ENCODE measurements at regions not wholly inside any gene's neighbourhood (a gene's known extent, or its start where the extent isn't known, plus 50 kb on each side); places are given as distances from the start of the nearest gene placed in this dataset.
"Not testable (repeated sequence)": the region's sequence is repeated elsewhere in the genome, so short reads cannot be mapped to it uniquely, and the experiment has no call there.

DNA sequence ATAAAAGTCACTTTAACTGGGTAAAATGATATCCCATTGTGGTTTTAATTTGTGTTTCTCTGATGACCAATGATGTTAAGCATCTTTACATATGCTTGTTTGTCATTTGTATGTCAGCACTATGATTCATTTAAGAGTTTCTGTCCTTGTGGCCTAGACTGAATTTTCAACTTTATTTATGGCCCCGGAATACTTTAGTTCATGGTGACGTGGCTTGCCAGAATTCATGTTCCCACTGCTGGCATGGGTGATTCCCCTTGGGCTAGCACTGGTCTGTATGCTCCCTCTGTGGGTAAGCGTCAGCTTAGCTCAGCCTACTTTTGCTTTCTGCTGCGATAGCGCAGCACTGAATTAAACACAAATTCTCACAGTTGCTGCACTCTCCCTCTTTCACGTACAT, 436.3 kb upstream of the SGO1 start:
- TF ChIP-seq, protein P1, sequence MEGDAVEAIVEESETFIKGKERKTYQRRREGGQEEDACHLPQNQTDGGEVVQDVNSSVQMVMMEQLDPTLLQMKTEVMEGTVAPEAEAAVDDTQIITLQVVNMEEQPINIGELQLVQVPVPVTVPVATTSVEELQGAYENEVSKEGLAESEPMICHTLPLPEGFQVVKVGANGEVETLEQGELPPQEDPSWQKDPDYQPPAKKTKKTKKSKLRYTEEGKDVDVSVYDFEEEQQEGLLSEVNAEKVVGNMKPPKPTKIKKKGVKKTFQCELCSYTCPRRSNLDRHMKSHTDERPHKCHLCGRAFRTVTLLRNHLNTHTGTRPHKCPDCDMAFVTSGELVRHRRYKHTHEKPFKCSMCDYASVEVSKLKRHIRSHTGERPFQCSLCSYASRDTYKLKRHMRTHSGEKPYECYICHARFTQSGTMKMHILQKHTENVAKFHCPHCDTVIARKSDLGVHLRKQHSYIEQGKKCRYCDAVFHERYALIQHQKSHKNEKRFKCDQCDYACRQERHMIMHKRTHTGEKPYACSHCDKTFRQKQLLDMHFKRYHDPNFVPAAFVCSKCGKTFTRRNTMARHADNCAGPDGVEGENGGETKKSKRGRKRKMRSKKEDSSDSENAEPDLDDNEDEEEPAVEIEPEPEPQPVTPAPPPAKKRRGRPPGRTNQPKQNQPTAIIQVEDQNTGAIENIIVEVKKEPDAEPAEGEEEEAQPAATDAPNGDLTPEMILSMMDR (IDR thresholded peaks at IDR 0.05; ENCODE audit: unreplicated experiment): no peak
- no peak for DNase-seq (ENCODE audit: low spot score, unreplicated experiment)
- Mint-ChIP-seq H3K9me3 (ENCODE audit: low read depth) (peaks cover 12% of the 10 kb centered on the region), H3K36me3 (ENCODE audit: insufficient read depth) (no peaks in the 10 kb centered on the region), H3K4me1 (ENCODE audit: low read depth) (no peaks in the 10 kb centered on the region), H3K4me3 (ENCODE audit: low read depth) (no peak overlapping the region), H3K27me3 (no peaks in the 10 kb centered on the region), H3K27ac (no peak overlapping the region)

DNA sequence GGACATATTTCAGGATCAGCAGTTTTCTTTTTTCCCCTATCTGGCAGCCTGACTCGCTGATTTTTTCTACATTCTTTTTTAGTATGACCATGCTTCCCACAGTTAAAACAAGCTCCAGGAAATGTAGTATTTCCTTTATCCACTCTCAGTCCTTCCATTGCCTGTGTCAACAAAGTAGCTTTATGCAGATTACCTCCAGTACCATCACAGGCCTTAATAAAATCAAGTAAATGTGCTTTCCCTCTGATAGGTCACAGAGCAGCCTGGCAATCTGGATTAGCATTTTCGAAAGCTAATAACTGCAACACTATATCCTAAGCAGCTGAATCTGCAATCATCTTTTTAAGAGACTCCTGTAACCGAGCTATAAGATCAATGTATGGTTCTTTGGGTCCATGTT, 432.6 kb upstream of the SGO1 start:
- H3K9me3 Mint-ChIP-seq (ENCODE audit: low read depth): peaks cover 27% of the 10 kb centered on the region
- DNase-seq (ENCODE audit: low spot score, unreplicated experiment); H3K27me3 Mint-ChIP-seq; H3K36me3 Mint-ChIP-seq (ENCODE audit: insufficient read depth); H3K27ac Mint-ChIP-seq; H3K4me3 Mint-ChIP-seq (ENCODE audit: low read depth); H3K4me1 Mint-ChIP-seq (ENCODE audit: low read depth): not testable (repeated sequence)

DNA sequence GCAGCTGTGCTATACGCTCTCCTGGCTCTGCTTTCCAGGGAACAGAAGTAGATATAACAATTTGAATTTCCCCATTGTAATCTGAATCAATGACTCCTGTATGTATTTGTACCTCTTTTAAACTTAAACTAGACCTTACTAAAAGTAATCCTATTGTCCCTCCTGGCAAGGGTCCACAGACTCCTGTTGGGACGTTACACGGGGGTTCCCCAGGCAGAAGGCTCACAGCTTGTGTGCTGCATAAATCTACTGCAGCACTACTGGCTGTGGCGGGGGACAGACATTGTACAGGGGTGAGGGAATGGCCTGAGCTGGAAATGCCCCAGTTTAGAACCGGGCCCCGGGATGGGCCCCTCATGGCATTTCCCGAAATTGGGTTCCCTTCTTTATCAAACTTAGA, 432.2 kb upstream of the SGO1 start:
- DNase-seq (ENCODE audit: low spot score, unreplicated experiment); H3K4me3 Mint-ChIP-seq (ENCODE audit: low read depth); H3K27me3 Mint-ChIP-seq; H3K4me1 Mint-ChIP-seq (ENCODE audit: low read depth); H3K27ac Mint-ChIP-seq; H3K36me3 Mint-ChIP-seq (ENCODE audit: insufficient read depth): not testable (repeated sequence)
- H3K9me3 Mint-ChIP-seq (ENCODE audit: low read depth): peaks cover 29% of the 10 kb centered on the region

DNA sequence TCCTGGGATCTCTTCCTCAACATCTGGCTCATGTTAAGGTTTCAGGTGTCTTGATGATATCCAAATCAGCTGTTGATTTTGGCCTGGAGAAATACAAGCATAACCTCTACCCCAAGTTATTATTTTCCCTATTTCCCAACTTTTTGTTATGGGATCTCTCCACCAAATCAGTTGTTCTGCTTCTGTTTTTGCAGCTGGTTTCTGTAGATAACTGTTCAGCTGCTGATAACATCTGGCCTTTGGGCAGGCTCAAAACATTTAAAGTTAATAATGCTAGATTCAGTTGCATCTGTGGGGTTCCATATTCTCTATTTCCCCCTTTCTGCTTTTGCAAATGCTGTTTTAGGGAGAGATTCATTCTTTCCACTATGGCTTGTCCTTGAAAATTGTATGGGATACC, 430.0 kb upstream of the SGO1 start:
- peaks cover 41% of the 10 kb centered on the region for H3K9me3 Mint-ChIP-seq (ENCODE audit: low read depth)
- not testable (repeated sequence) for H3K4me3 Mint-ChIP-seq (ENCODE audit: low read depth); H3K36me3 Mint-ChIP-seq (ENCODE audit: insufficient read depth); DNase-seq (ENCODE audit: low spot score, unreplicated experiment); H3K4me1 Mint-ChIP-seq (ENCODE audit: low read depth); H3K27ac Mint-ChIP-seq; H3K27me3 Mint-ChIP-seq

DNA sequence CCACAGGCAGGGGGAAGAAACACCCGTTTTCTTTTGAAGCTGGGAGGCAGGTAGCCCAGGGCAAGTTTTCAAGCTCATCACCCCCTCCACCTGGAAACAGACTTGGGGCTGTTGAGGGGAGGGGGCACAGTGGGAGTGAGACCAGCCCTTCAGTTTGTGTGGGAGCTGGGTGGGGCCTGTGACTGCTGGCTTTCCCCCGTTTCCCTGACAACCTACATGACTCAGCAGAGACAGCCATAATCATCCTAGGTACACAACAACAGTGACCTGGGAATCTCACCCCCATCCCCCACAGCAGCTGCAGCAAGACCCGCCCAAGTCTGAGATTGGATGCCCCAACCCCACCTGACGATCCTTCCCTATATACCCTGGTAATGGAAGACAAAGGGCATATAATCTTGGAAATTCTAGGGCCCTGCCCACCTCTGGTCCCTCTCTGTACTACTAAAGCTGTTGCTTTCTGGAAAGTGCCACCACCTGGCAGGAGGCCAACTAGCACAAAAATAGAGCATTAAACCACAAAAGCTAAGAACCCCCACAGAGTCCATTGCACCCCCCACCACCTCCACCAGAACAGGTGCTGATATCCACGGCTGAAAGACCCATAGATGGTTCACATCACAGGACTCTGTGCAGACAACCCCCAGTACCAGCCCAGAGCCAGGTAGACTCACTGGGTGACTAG, 422.2 kb upstream of the SGO1 start:
- H3K36me3 Mint-ChIP-seq (ENCODE audit: insufficient read depth): peaks cover 2% of the 10 kb centered on the region
- H3K4me3 Mint-ChIP-seq (ENCODE audit: low read depth): no peak overlapping the region
- no peak overlapping the region for H3K27ac Mint-ChIP-seq
- TF ChIP-seq, protein P1 (IDR thresholded peaks at IDR 0.05; ENCODE audit: unreplicated experiment): no peak
- peaks cover 37% of the 10 kb centered on the region for H3K9me3 Mint-ChIP-seq (ENCODE audit: low read depth)
- H3K4me1 Mint-ChIP-seq (ENCODE audit: low read depth): peaks cover 2% of the 10 kb centered on the region
- H3K27me3 Mint-ChIP-seq: no peaks in the 10 kb centered on the region
- no peak for DNase-seq (ENCODE audit: low spot score, unreplicated experiment)

DNA sequence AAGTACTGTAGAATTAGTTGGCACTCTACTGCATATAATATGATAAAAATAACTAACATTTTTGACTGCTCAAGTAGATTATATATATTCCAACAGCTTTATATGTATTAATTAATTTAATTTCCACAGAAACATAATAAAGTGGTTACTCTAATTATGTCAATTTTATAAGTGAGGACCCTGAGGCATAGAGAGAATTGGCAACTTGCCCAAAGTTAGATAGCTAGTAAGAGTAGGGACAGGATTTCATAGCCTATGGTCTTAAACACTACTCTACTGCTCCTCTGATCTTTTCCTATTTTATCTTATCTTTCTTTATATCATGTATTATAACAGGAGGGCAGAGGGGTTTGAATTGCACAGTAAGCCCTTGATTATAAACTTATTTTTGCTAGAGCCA, 418.7 kb upstream of the SGO1 start:
- TF ChIP-seq, protein P1 (IDR thresholded peaks at IDR 0.05; ENCODE audit: unreplicated experiment): no peak
- Mint-ChIP-seq H3K27me3 (no peaks in the 10 kb centered on the region), H3K9me3 (ENCODE audit: low read depth) (peaks cover 20% of the 10 kb centered on the region), H3K4me3 (ENCODE audit: low read depth) (no peak overlapping the region), H3K27ac (no peak overlapping the region), H3K36me3 (ENCODE audit: insufficient read depth) (no peaks in the 10 kb centered on the region), H3K4me1 (ENCODE audit: low read depth) (peaks cover 2% of the 10 kb centered on the region)
- DNase-seq (ENCODE audit: low spot score, unreplicated experiment): no peak

DNA sequence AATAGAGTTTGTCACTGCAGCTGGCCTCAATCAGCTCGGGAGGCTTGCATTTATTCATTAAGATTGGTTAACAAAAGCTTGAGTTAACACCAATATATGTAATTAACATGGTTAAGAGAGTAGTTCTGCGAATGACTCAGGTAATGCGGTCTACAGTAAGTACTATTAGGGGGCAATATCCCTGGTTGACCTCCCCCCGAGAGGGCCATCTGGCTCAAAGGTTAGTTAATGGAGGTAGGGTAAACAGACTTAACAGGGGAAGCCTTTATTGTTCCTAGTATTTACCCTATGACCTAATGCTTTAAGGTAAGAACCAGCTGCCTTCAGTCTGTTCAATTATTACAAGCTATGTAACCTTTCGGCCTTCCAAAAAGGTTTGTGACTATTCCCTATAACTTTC, 403.3 kb upstream of the SGO1 start:
- TF ChIP-seq, protein P1 (IDR thresholded peaks at IDR 0.05; ENCODE audit: unreplicated experiment): no peak
- Mint-ChIP-seq H3K4me1 (ENCODE audit: low read depth) (peaks cover 4% of the 10 kb centered on the region), H3K9me3 (ENCODE audit: low read depth) (peaks cover 27% of the 10 kb centered on the region), H3K36me3 (ENCODE audit: insufficient read depth) (no peaks in the 10 kb centered on the region), H3K27me3 (no peaks in the 10 kb centered on the region), H3K27ac (peak overlapping the region; percentile 57), H3K4me3 (ENCODE audit: low read depth) (no peak overlapping the region)
- no peak for DNase-seq (ENCODE audit: low spot score, unreplicated experiment)

Measured in progenitor cell of endocrine pancreas (in vitro differentiated cells).